PC-9 (cell line): ENCODE measurements at regions not wholly inside any gene's neighbourhood (a gene's known extent, or its start where the extent isn't known, plus 50 kb on each side); places are given as distances from the start of the nearest gene placed in this dataset.
A peak's percentile ranks its signal among the peaks of the same experiment; 100 is the strongest.

ENCODE experiments used
- BruUV-seq: library from RNA; stranded (reverse); fragments of 400-500 nt; replicated peaks from 2 replicates; lab custom pipeline; 2021; lab: Mats Ljungman, UMichigan
- CTCF ChIA-PET: fragments of 300-600 bp; sonication (Branson Sonifier 250); formaldehyde crosslinking; loops from one replicate; lab custom pipeline; 2022; ENCODE audit warnings: antibody characterized with exemption; lab: Charles Lee
- POLR2A ChIA-PET: fragments of 300-600 bp; sonication (Branson Sonifier 250); formaldehyde crosslinking; loops from one replicate; lab custom pipeline; 2022; ENCODE audit warnings: antibody characterized with exemption; ENCODE audit not compliant: unreplicated experiment; lab: Charles Lee
- DNase-seq, 2 experiments: peaks; one replicate each; pipeline versions ENCODE4 v3.0.0 to v3.0.0-alpha.2; 2015 to 2022; ENCODE audit warnings: mixed read lengths in 1 of 2
- H2AFZ ChIP-seq: fragments of 200-600 bp; sonication (generic); 2 replicates; pipeline ENCODE4 v1.8.1; 2017; ENCODE audit warnings: antibody characterized with exemption
- H3F3A ChIP-seq: fragments of 200-600 bp; sonication (generic); 2 replicates; pipeline ENCODE4 v1.8.1; 2017; ENCODE audit warnings: antibody characterized with exemption, mild to moderate bottlenecking, low read depth; ENCODE audit not compliant: insufficient read depth
- H3K27ac ChIP-seq: fragments of 200-600 bp; sonication (generic); 2 replicates; pipeline ENCODE4 v1.6.1; 2016; ENCODE audit warnings: mixed run types
- H3K27me3 ChIP-seq: fragments of 200-600 bp; sonication (generic); 2 replicates; pipeline ENCODE4 v1.6.1; 2016; ENCODE audit warnings: low read depth, mixed run types; ENCODE audit not compliant: insufficient read depth
- H3K36me3 ChIP-seq: fragments of 200-600 bp; sonication (generic); 2 replicates; pipeline ENCODE4 v1.6.1; 2016; ENCODE audit warnings: low read depth, mixed run types
- H3K4me1 ChIP-seq: fragments of 200-600 bp; sonication (generic); replicated peaks from 2 replicates; pipeline ENCODE4 v1.6.1; 2016; ENCODE audit warnings: mixed run types; ENCODE audit not compliant: insufficient read depth
- H3K4me2 ChIP-seq: fragments of 200-600 bp; sonication (generic); 2 replicates; pipeline ENCODE4 v1.6.1; 2017; ENCODE audit warnings: mixed run types
- H3K4me3 ChIP-seq: fragments of 200-600 bp; sonication (generic); 2 replicates; pipeline ENCODE4 v1.6.1; 2016; ENCODE audit warnings: mixed run types
- H3K79me2 ChIP-seq: fragments of 200-600 bp; sonication (generic); 2 replicates; pipeline ENCODE4 v1.6.1; 2017; ENCODE audit warnings: low read depth, mixed run types
- H3K9me2 ChIP-seq: fragments of 200-600 bp; sonication (generic); 2 replicates; pipeline ENCODE4 v1.8.1; 2017; ENCODE audit warnings: mild to moderate bottlenecking; ENCODE audit not compliant: insufficient read depth
- H3K9me3 ChIP-seq: fragments of 200-600 bp; sonication (generic); 2 replicates; pipeline ENCODE4 v1.8.1; 2016; ENCODE audit warnings: low read depth; ENCODE audit not compliant: insufficient read depth
- H4K20me1 ChIP-seq: fragments of 200-600 bp; sonication (generic); 2 replicates; pipeline ENCODE4 v1.8.1; 2017; ENCODE audit not compliant: insufficient read depth
- EZH2 ChIP-seq: fragments of 200-600 bp; sonication (generic); IDR thresholded peaks from 2 replicates; pipeline ENCODE4 v1.8.0; 2017; ENCODE audit warnings: antibody characterized with exemption, low read depth
- intact Hi-C: fragments of 100-400 bp; cut with micrococcal nuclease; formaldehyde crosslinking; loops from one replicate; pipeline ENCODE4 v1.10.0; 2022; ENCODE audit not compliant: unreplicated experiment
- TF ChIP-seq, protein P1 (sequence below): fragments of 200-600 bp; sonication (generic); conservative IDR thresholded peaks from 2 replicates; pipeline ENCODE4 v1.6.1; 2017; ENCODE audit warnings: mixed run types, antibody characterized with exemption, mild to moderate bottlenecking, moderate library complexity

DNA sequence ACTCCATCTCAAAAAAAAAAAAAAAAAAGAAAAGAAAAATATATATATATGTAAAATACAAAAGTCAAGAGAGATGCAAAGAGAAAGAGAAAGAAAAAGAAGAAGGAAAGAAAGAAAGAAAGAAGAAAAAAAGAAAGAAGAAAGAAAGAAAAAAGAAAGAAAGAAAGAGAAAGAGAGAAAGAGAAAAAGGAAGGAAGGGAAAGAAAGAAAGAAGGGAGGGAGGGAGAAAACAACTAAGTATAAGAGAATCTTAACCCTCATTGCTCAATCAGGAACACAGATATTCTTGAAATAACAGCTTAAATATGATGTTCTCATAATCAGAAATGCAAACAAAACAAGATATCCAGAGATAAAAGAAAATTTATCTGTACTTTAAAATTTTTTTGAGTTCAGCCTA, 54.4 kb upstream of the MARCKS start:
- Histone ChIP-seq H3K9me3 (no peaks in the 10 kb centered on the region), H3K27ac (no peak overlapping the region), H3K27me3 (no peaks in the 10 kb centered on the region), H4K20me1 (no peaks in the 10 kb centered on the region), H3K9me2 (no peaks in the 10 kb centered on the region; the same call in 1 of the 2 replicates), H3K36me3 (no peaks in the 10 kb centered on the region), H3K4me3 (no peak overlapping the region), H3F3A (no peaks in the 10 kb centered on the region), H3K4me1 (no peaks in the 10 kb centered on the region), H3K79me2 (no peaks in the 10 kb centered on the region), H2AFZ (no peak overlapping the region), H3K4me2 (no peak overlapping the region)
- CTCF ChIA-PET, result no interaction called here
- no peak for DNase-seq
- POLR2A ChIA-PET, result no interaction called here
- no peak for TF ChIP-seq EZH2
- TF ChIP-seq, protein P1, sequence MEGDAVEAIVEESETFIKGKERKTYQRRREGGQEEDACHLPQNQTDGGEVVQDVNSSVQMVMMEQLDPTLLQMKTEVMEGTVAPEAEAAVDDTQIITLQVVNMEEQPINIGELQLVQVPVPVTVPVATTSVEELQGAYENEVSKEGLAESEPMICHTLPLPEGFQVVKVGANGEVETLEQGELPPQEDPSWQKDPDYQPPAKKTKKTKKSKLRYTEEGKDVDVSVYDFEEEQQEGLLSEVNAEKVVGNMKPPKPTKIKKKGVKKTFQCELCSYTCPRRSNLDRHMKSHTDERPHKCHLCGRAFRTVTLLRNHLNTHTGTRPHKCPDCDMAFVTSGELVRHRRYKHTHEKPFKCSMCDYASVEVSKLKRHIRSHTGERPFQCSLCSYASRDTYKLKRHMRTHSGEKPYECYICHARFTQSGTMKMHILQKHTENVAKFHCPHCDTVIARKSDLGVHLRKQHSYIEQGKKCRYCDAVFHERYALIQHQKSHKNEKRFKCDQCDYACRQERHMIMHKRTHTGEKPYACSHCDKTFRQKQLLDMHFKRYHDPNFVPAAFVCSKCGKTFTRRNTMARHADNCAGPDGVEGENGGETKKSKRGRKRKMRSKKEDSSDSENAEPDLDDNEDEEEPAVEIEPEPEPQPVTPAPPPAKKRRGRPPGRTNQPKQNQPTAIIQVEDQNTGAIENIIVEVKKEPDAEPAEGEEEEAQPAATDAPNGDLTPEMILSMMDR, result no peak
- BruUV-seq, result no TSS peak
- intact Hi-C loops, result no loop called here

DNA sequence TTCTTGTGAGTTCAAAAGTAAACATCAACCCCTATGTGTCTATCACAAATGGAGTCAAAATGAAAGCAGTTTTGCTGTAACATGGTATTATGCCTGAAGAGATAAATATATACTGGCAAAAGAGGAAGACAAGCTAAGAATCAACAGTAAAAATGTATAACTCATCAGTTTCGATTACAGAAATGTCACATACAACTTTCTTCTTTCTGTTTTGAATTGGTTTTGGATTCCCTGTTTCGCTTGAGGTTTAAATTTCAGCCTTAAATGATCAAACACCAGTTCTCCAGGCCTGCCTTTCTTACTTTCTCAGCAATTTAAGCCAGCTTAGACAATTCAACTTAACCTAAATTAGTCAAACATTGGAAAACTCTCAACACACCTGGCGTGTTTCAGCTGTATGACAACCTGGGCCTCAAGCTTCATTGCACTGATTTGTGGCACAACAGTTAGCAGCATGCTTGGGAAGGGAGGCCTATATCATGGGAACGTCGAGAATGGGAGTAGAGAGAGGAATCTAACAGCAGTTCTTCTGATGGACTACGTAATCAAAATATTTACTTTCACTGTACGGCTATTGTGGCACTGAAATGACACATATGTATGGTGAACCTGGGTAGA, 51.9 kb upstream of the MARCKS start:
- Histone ChIP-seq H4K20me1 (no peaks in the 10 kb centered on the region), H3K4me3 (no peak overlapping the region), H3K4me2 (no peak overlapping the region), H3K9me2 (no peaks in the 10 kb centered on the region; the same call in 1 of the 2 replicates), H3F3A (no peaks in the 10 kb centered on the region), H3K36me3 (no peaks in the 10 kb centered on the region), H3K9me3 (no peaks in the 10 kb centered on the region; the same call in 1 of the 2 replicates), H2AFZ (peak overlapping the region; percentile 9), H3K27ac (no peak overlapping the region), H3K79me2 (no peaks in the 10 kb centered on the region), H3K4me1 (no peaks in the 10 kb centered on the region), H3K27me3 (no peaks in the 10 kb centered on the region)
- TF ChIP-seq, protein P1, result no peak
- TF ChIP-seq EZH2, result no peak
- POLR2A ChIA-PET, result interaction anchor here (0.5 kb wide), 1 partner anchor 1534 kb away, joined by 4 read pairs; no protein-coding TSS in a partner anchor
- intact Hi-C loops, result no loop called here
- CTCF ChIA-PET, result no interaction called here
- DNase-seq, result no peak
- BruUV-seq, result no TSS peak

DNA sequence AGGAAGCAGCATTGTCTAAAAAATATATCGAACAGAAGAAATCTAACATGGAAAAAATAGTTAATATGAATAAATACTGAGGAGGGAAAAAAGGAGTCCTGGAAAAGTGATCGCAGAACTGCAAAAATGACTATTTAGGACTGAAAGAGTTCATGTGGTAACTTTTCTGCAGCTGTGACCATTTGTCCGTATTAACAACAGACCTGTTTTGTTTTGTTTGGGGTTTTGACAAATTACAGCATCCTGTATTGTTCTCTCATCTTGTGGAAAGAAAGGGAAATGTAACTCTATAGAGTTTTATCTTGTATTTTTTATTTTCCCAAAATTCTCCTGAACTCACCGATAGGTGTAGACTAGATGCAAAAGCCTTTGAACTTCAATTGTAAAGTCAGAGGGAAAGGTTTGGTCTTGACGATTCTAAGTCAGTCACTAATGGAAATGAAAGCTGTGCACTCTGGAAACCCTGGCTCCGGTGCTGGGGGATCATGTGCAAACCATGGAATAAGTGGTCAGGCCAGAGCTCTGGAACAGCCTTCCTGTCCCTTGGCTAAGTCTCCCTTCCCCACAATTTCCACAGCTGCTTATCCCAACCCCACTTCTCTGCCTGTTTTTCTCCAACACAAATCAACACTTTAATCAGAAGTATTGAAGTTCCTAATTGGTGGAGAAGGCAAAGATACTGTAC, 51.2 kb upstream of the MARCKS start:
- TF ChIP-seq EZH2, result no peak
- H3K9me2 ChIP-seq, result no peaks in the 10 kb centered on the region; the same call in 1 of the 2 replicates

More for the DNA sequence above, 51.2 kb upstream of the MARCKS start:
- no peaks in the 10 kb centered on the region for H3F3A ChIP-seq
- no peaks in the 10 kb centered on the region for H3K27me3 ChIP-seq
- H4K20me1 ChIP-seq, result no peaks in the 10 kb centered on the region
- CTCF ChIA-PET, result no interaction called here
- H2AFZ ChIP-seq, result no peak overlapping the region
- intact Hi-C loops, result no loop called here
- H3K9me3 ChIP-seq, result peaks cover 4% of the 10 kb centered on the region; the same call in 1 of the 2 replicates
- DNase-seq, result no peak
- no peaks in the 10 kb centered on the region for H3K79me2 ChIP-seq
- no peak overlapping the region for H3K4me2 ChIP-seq
- no peaks in the 10 kb centered on the region for H3K36me3 ChIP-seq
- no peak overlapping the region for H3K27ac ChIP-seq
- H3K4me3 ChIP-seq, result no peak overlapping the region
- H3K4me1 ChIP-seq, result no peaks in the 10 kb centered on the region
- POLR2A ChIA-PET, result no interaction called here
- BruUV-seq, result no TSS peak
